Vagina (tissue), 2 donors: ENCODE measurements at regions not wholly inside any gene's neighbourhood (a gene's known extent, or its start where the extent isn't known, plus 50 kb on each side); places are given as distances from the start of the nearest gene placed in this dataset.

Experiments
- DNase-seq, 2 donors: peaks; one replicate each; pipeline ENCODE4 v3.0.0-alpha.2; 2017; ENCODE audit errors: extremely low spot score in 2 of 2
- H3K27ac ChIP-seq: fragments of 200-600 bp; sonication (generic); one replicate; pipeline ENCODE4 v1.5.1; 2019
- H3K27me3 ChIP-seq: fragments of 200-600 bp; sonication (generic); one replicate; pipeline ENCODE4 v1.5.1; 2019
- H3K36me3 ChIP-seq, 2 donors: fragments of 200-600 bp; sonication (generic); one replicate each; pipeline ENCODE4 v1.5.1; 2017 to 2019
- H3K4me1 ChIP-seq: fragments of 200-600 bp; sonication (generic); one replicate; pipeline ENCODE4 v1.5.1; 2019
- H3K4me3 ChIP-seq, 2 donors: fragments of 200-600 bp; sonication (generic); 1 replicate in 1 of 2; 2 replicates in 1 of 2; pipeline ENCODE4 v1.5.1; 2016 to 2019
- H3K9me3 ChIP-seq: fragments of 200-600 bp; sonication (generic); one replicate; pipeline ENCODE4 v1.5.1; 2019
- CTCF ChIP-seq, 3 experiments: fragments of 450-650 bp in 2 of 3; fragments of 200-600 bp in 1 of 3; sonication (generic) in 1 of 3; IDR thresholded peaks; one replicate each; pipeline ENCODE4 v1.5.1; 2017 to 2019; ENCODE audit warnings: antibody characterized with exemption in 3 of 3, mild to moderate bottlenecking in 2 of 3, moderate library complexity in 2 of 3
- POLR2A ChIP-seq, 2 donors: fragments of 450-650 bp; IDR thresholded peaks; one replicate each; pipeline ENCODE4 v1.6.1; 2017; ENCODE audit warnings: antibody characterized with exemption in 2 of 2, mild to moderate bottlenecking in 2 of 2, moderate library complexity in 2 of 2
- POLR2AphosphoS5 ChIP-seq, 2 donors: sonication (generic); formaldehyde crosslinking; IDR thresholded peaks; one replicate each; pipeline ENCODE4 v1.9.0; 2017; ENCODE audit warnings: antibody characterized with exemption in 2 of 2, mild to moderate bottlenecking in 2 of 2, low read depth in 1 of 2; ENCODE audit not compliant: insufficient read depth in 1 of 2
- intact Hi-C: fragments of 100-400 bp; cut with DNase I; formaldehyde crosslinking; loops from one replicate; pipeline ENCODE4 v1.15.1; 2023

- H3K4me1 ChIP-seq, result no peaks in the 10 kb centered on the region
- no peaks in the 10 kb centered on the region for H3K36me3 ChIP-seq
- no peak overlapping the region for H3K27ac ChIP-seq
- intact Hi-C loops, result no loop called here
- TF ChIP-seq POLR2A (IDR thresholded peaks at IDR 0.05) (no peak), POLR2AphosphoS5 (IDR thresholded peaks at IDR 0.05; ENCODE audit: insufficient read depth in 1 of 2, low read depth in 1 of 2) (no peak), CTCF (IDR thresholded peaks at IDR 0.05) (no peak)
- no peak for DNase-seq
- no peak overlapping the region for H3K4me3 ChIP-seq
- no peaks in the 10 kb centered on the region for H3K27me3 ChIP-seq
- H3K9me3 ChIP-seq, result no peaks in the 10 kb centered on the region
Measured at GRCh38 chr4:147201016-147201415, 255.4 kb upstream of the TTC29 start.

GRCh38 chr4:147206807-147207206 lies 261.1 kb upstream of the TTC29 start:
- H3K4me1 ChIP-seq, result no peaks in the 10 kb centered on the region
- no peak overlapping the region for H3K27ac ChIP-seq
- intact Hi-C loops, result no loop called here
- DNase-seq, result no peak
- no peak for TF ChIP-seq POLR2AphosphoS5 (IDR thresholded peaks at IDR 0.05; ENCODE audit: insufficient read depth in 1 of 2, low read depth in 1 of 2)
- TF ChIP-seq CTCF (IDR thresholded peaks at IDR 0.05), result no peak
- TF ChIP-seq POLR2A (IDR thresholded peaks at IDR 0.05), result no peak
- H3K9me3 ChIP-seq, result no peaks in the 10 kb centered on the region
- H3K4me3 ChIP-seq, result no peak overlapping the region
- H3K27me3 ChIP-seq, result no peaks in the 10 kb centered on the region
- no peaks in the 10 kb centered on the region for H3K36me3 ChIP-seq

DNA sequence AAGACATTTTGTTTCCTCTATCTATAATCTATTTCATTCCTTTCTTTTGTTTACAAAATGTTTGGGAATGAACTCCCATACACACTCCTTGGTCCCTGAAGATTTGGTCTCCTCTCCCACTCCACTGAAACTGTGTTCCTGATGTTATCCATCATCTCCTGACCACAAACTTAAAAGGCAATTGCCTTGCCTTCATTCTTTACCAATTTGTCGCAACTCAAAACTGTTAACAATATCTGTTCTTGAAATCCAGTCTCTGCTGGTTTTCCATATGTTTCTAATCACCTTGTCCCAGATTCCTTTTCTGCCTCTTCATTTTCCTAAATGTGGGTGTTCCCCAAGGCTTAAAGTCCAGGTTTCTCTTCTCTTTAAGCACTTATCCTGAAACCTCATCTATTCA lies 262.2 kb upstream of the TTC29 start:
- TF ChIP-seq POLR2AphosphoS5 (IDR thresholded peaks at IDR 0.05; ENCODE audit: insufficient read depth in 1 of 2, low read depth in 1 of 2) (no peak), CTCF (IDR thresholded peaks at IDR 0.05) (no peak)
- Histone ChIP-seq H3K4me3 (no peak overlapping the region), H3K27me3 (no peaks in the 10 kb centered on the region), H3K9me3 (no peaks in the 10 kb centered on the region), H3K27ac (no peak overlapping the region), H3K4me1 (no peaks in the 10 kb centered on the region), H3K36me3 (no peaks in the 10 kb centered on the region)
- intact Hi-C loops, result no loop called here
- DNase-seq, result no peak

DNA sequence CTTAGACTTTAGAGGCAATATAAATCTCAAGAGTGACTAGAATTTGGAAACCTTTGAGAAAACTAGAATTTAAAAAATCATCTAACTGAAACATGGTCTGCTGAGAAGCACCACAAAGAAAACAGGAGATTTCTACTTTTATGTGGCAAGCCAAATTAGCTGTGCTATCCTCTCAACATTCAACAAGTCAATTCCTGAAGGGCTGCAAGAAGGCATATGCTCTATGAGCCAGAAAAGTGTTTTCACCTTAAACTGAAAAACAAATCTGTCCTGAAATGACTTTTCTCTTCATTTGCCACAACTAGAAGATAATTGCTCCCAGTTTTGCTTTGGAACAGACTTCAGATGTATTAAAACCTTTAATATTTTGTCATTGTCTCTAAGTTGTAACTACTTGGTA lies 263.2 kb upstream of the EDNRA start:
- intact Hi-C loops, result no loop called here
- Histone ChIP-seq H3K4me3 (no peak overlapping the region), H3K4me1 (no peaks in the 10 kb centered on the region)

DNA sequence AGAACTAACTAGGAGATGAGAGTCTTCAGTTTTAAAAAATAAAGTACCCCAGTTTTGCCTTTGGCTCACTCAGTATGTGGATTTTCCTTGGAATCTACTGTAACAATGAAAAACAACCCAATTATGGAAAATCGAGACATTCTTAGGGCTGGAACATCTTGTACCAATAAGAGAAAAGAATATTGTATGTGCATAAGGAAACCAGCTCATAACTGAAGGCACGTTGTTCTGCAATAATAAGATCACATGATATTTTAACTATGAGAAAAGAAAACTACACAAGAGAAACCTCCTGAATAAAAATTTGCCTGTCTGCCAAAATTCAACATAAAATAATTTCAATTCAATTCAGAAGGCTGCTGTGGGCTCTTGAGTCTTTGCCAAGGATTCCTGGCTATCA lies 261.8 kb upstream of the EDNRA start:
- Histone ChIP-seq H3K9me3 (no peaks in the 10 kb centered on the region), H3K4me1 (no peaks in the 10 kb centered on the region), H3K27ac (no peak overlapping the region), H3K4me3 (no peak overlapping the region), H3K27me3 (no peaks in the 10 kb centered on the region), H3K36me3 (no peaks in the 10 kb centered on the region)
- intact Hi-C loops, result no loop called here
- TF ChIP-seq POLR2AphosphoS5 (IDR thresholded peaks at IDR 0.05; ENCODE audit: insufficient read depth in 1 of 2, low read depth in 1 of 2) (no peak), CTCF (IDR thresholded peaks at IDR 0.05) (no peak), POLR2A (IDR thresholded peaks at IDR 0.05) (no peak)
- no peak for DNase-seq

More for the DNA sequence above, 263.2 kb upstream of the EDNRA start:
- no peaks in the 10 kb centered on the region for H3K36me3 ChIP-seq
- no peaks in the 10 kb centered on the region for H3K27me3 ChIP-seq
- no peak overlapping the region for H3K27ac ChIP-seq
- DNase-seq, result no peak
- no peaks in the 10 kb centered on the region for H3K9me3 ChIP-seq
- TF ChIP-seq POLR2A (IDR thresholded peaks at IDR 0.05) (no peak), POLR2AphosphoS5 (IDR thresholded peaks at IDR 0.05; ENCODE audit: insufficient read depth in 1 of 2, low read depth in 1 of 2) (no peak), CTCF (IDR thresholded peaks at IDR 0.05) (no peak)
